ENCODE measurements at regions not wholly inside any gene's neighbourhood (a gene's known extent, or its start where the extent isn't known, plus 50 kb on each side); places are given as distances from the start of the nearest gene placed in this dataset.
"Not testable (repeated sequence)": the region's sequence is repeated elsewhere in the genome, so short reads cannot be mapped to it uniquely, and the experiment has no call there.

- DNase-seq (ENCODE audit: low spot score) = no peak
Observed at GRCh38 chr6:12545619-12546409, 170.8 kb upstream of the PHACTR1 start.

- DNase-seq (ENCODE audit: low spot score) = no peak
Observed at GRCh38 chr6:12546410-12547002, 170.1 kb upstream of the PHACTR1 start.

DNA sequence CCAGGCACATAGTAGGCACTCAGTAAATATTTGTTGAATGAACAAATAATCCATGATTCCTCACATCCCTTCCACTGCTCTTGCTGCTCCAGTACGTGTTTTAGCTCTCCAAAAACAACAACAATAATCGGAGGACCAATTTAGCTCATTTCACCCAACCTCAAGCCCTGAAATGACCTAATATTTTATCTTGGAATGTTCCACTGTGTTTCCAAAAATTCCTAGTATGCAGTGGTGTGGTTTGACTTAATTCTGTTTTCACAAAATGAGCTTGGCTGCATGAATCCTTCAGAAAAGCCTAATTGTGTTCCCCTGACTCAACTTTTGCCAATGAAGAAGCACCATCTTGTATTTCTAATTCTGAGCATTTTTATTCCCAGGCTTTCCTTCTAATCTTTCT is 168.0 kb upstream of the PHACTR1 start:
- no peak for DNase-seq (ENCODE audit: low spot score)

- DNase-seq (ENCODE audit: low spot score) = not testable (repeated sequence)
Observed at GRCh38 chr6:12549445-12549844, 167.1 kb upstream of the PHACTR1 start.

DNA sequence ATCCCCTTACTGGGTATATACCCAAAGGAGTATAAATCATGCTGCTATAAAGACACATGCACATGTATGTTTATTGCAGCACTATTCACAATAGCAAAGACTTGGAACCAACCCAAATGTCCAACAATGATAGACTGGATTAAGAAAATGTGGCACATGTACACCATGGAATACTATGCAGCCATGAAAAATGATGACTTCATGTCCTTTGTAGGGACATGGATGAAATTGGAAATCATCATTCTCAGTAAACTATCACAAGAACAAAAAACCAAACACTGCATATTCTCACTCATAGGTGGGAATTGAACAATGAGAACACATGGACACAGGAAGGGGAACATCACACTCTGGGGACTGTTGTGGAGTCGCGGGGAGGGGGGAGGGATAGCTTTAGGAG is 161.7 kb upstream of the PHACTR1 start:
- not testable (repeated sequence) for DNase-seq (ENCODE audit: low spot score)

GRCh38 chr6:12555267-12555666 is 161.3 kb upstream of the PHACTR1 start:
- DNase-seq (ENCODE audit: low spot score) = no peak

DNA sequence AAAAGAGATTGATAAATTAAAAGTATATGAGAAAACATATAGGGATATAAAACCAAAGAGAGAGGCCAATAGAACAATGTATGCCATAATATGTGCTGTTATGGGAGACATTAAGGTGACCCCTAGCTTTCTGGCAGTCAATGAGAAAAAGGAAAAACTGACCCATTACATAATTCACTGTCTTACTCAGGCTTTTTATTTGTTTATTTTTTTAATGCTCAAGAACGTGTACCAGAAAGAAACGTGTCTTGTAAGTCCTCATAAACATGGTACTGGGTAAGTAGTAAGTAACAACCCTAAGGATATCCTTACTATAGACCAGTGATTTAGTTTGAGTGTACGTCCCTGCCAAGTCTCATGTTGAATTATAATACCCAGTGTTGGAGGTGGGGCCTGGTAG is 160.8 kb upstream of the PHACTR1 start:
- DNase-seq (ENCODE audit: low spot score) = no peak

DNA sequence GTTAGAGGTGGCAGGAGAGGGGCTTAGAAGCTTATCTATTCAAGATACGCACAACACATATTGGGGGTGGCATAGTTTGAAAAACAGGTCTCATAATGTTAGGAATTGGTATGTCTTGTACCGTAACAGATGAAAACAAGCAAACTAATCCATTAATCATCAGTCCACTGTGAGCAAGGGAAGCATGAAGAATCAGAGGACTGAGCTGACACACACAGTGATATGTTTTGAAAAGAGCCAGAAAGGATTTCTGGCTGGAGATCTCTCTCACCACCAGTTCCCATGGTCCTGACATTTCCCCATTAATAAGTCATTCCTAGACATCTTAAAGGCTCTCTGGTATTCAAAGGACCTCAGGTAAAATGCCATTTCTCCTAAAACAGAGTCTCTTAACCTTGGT is 158.8 kb upstream of the PHACTR1 start:
- DNase-seq (ENCODE audit: low spot score) = peak; percentile 50

DNA sequence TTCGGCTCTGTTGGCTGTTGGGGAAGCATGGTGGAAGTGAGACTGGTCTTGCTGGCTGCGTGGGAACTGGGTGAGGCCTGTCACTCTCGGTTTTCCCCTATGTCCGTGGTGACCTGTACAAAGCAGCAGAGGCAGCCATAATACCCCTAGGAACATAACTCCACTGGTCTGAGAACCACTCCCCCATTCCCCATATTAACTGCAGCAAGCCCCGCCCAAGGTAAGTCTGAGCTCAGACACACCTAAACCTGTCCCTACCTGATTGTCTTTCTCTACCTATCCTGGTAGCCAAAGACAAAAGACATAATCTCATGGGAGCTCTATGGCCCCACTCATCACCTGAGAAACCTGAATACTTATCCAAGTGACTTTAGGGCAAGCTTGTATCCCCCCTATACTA is 156.3 kb upstream of the PHACTR1 start:
- no peak for DNase-seq (ENCODE audit: low spot score)

DNA sequence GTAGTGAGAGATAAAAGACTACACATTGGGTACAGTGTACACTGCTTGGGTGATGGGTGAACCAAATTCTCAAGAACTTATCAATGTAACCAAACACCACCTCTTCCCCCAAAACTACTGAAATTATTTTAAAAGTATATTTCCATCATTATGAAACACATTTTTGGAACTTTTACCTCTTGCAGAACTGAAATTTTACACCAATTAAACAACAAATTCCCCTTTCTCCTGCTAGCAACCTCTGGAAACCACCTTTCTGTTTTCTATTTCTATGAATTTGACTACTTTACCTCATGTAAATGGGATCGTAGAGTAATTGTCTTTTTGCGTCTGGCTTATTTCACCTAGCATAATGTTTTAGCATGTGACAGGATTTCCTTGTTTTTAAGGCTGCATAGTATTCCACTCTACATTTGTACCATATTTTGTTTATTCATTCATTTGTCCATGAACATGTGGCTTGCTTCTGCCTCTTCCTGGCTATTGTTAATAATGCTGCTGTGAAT is 149.9 kb upstream of the PHACTR1 start:
- DNase-seq (ENCODE audit: low spot score) = no peak

DNA sequence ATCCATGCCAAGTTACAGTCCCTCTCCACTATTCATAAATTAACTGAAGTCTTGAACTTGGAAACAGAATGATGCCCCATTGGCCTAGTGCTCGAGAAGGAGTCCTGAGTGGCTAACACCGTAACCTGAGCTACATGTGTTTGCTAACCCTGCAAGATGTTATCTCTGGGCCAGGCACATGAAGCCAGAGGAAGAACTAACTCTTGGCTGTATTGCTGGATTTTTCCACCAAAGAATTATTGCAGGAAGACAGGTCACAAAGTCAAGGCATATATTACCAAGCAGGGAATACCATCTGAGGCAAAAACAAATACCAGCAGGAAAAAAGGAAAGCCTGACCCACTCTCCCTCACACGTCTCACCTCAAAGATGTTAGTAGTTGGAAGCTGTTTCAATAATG is 148.9 kb upstream of the PHACTR1 start:
- DNase-seq (ENCODE audit: low spot score) = no peak

DNA sequence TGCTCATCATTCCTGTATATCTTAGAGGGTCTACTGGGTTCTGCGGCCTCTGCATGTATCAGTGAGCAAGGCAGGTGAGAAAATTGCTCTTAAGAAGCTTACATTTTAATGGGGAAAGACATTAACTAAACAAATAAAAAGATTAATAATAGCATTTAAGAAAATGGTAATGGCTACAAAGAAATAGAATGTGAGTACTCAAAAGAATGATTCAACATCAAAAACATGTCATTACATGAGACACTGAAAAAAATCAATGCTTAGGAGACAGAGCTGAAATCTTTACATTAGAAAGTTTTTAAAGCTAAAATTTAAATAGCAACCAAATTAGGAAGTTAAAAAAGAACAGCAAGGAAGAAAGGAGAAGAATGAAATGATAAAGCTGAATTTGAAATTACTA is 146.9 kb upstream of the PHACTR1 start:
- no peak for DNase-seq (ENCODE audit: low spot score)

- DNase-seq (ENCODE audit: low spot score) = no peak
Observed at GRCh38 chr6:12570461-12571030, 146.0 kb upstream of the PHACTR1 start.

GRCh38 chr6:12572896-12573827 is 143.4 kb upstream of the PHACTR1 start:
- DNase-seq (ENCODE audit: low spot score) = peak; percentile 72

DNA sequence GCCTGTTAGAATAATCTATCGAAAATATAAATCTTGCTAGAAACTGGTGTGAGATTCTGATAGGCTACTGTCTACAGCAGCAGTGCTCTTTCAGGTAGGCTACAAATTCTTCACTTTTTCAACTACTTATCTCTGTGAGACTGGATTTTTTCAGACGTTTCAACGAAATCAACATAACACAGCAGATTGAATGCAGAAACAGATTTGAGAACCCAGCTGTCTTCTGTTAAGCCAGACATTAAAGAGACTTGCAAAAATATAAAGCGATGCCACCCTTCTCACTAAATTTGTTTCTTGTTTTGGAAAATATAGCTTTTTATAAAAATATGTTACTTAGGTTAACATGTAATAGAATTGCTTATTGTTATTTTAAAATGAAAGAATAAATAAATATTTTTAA is 140.6 kb upstream of the PHACTR1 start:
- peak; percentile 66 for DNase-seq (ENCODE audit: low spot score)

DNA sequence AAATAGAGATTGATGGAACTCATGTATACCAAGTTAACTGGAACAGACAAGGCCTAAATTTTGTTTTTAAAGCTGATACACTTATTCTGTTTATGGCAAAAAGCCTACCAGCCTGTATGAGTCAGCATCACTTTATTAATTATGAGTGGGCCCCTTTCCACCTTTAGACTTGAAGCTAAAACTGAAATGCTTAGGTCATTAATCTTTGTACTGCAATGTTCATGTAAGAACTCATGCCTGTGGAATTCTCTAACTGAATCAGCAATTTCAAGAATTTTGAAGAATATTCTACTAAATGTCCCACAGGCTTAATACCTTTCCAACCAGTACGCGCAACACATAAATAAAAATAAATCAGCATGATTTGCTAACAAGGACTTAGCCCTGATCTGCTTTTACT is 140.2 kb upstream of the PHACTR1 start:
- DNase-seq (ENCODE audit: low spot score) = peak; percentile 84

DNA sequence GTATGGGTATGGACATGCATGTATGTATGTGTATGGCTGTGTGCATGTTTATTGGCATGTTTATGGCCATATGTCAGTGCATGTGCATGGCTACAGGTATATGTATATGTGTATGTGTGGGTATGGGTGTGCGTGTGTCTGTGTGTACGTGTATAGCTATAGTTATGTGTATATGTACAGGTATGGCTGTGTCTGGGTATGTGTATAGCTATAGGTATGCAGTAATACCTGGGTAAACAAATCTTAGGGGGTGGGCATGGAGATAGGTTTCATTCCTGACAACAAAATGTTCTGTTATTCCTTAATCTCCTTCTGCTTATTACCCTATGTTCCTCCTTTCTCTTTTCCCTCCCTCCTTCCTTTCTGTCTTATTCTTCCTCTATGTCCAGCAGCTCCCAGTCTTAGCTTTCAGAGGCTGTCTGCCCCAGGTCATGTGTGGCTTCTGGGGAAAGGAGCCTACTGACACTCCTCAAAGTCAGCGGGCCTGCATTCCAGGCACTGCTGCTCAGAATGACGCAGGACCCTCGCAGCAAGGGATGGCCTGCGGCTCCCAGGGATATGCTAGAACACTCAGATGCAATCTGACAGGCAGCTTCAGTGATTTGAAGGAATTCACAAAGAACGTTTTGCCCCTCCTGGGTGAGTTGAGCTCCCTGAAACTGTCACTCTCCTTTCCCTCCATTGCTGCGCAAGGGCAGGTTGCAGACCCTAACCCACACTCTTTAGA is 139.3 kb upstream of the PHACTR1 start:
- DNase-seq (ENCODE audit: low spot score) = peak; percentile 71

- no peak for DNase-seq (ENCODE audit: low spot score)
Observed at GRCh38 chr6:12578097-12578496, 138.5 kb upstream of the PHACTR1 start.

DNA sequence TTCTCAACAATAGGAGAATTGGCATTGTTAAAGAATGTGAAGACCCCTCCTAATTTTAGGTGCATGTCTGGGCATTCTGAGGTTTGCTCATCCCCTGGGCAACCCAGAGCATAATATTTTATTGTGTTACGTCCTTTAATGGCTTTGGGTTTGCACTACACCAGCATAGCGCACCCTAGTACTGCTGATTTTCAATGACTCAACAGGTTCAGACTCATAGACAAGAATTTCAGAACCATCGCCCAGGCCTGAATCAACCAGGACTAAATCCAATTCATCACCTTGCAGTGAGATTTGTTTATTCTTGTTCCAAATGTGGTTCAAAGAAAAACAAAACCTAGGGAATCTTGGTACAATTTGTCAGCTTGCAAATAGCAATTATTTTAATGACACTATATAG is 137.8 kb upstream of the PHACTR1 start:
- DNase-seq (ENCODE audit: low spot score) = no peak

- no peak for DNase-seq (ENCODE audit: low spot score)
Observed at GRCh38 chr6:12580290-12580689, 136.3 kb upstream of the PHACTR1 start.
